ENCODE measurements at regions not wholly inside any gene's neighbourhood (a gene's known extent, or its start where the extent isn't known, plus 50 kb on each side); places are given as distances from the start of the nearest gene placed in this dataset.

DNA sequence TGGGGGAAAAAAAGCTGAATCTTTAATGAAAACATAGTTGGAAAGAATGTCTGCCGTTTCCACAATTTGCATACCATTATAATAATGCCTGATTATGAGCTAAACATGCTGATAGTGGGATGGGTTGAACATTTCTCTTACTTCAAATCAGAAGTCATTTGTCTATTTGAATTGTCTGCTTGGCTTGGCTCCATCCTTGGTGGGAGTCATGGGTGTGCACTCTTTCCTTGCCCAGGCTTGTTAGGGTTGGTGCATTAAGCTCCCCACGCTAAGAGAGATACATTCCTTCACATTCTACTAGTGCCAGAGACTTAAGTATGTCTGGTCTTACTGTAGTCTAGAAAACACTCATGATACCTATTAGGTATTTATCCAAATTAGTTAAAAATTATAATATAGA lies 121.4 kb upstream of the RARB start:
- H3K9ac ChIP-seq (replicated peaks; ENCODE audit: extremely low read depth, insufficient read depth, low read length) = no peak overlapping the region
- no peak overlapping the region for H3K27ac ChIP-seq (ENCODE audit: insufficient read depth, low read depth, low read length)
- no peaks in the 10 kb centered on the region for H3K4me1 ChIP-seq (ENCODE audit: control insufficient read depth, extremely low read depth, insufficient read depth, low read length)
- no peaks in the 10 kb centered on the region for H3K9me3 ChIP-seq (replicated peaks; ENCODE audit: control insufficient read depth, insufficient read depth, low read length)
- H3K9me1 ChIP-seq (replicated peaks; ENCODE audit: control insufficient read depth, extremely low read depth, insufficient read depth, low read length) = no peaks in the 10 kb centered on the region
- TF ChIP-seq JUN (IDR thresholded peaks at IDR 0.05; ENCODE audit: borderline replicate concordance, insufficient read depth, insufficient read length, low read depth) (no peak), FOS (IDR thresholded peaks at IDR 0.05; ENCODE audit: borderline replicate concordance, insufficient read depth, low read length) (no peak), POLR2A (IDR thresholded peaks at IDR 0.05; ENCODE audit: low read depth, low read length) (no peak), EZH2 (IDR thresholded peaks at IDR 0.05; ENCODE audit: borderline replicate concordance, low read depth, low read length, severe bottlenecking) (no peak), MYC (IDR thresholded peaks at IDR 0.05; ENCODE audit: low read depth, low read length) (no peak), GATA2 (IDR thresholded peaks at IDR 0.05; ENCODE audit: insufficient read depth, insufficient read length, low read depth, low read length) (no peak), POLR2AphosphoS5 (IDR thresholded peaks at IDR 0.05; ENCODE audit: insufficient read depth, low read depth, low read length) (no peak)
- TF ChIP-seq, protein P1, sequence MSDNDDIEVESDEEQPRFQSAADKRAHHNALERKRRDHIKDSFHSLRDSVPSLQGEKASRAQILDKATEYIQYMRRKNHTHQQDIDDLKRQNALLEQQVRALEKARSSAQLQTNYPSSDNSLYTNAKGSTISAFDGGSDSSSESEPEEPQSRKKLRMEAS (IDR thresholded peaks at IDR 0.05; ENCODE audit: insufficient read depth, insufficient read length) = no peak
- TF ChIP-seq, protein P2, sequence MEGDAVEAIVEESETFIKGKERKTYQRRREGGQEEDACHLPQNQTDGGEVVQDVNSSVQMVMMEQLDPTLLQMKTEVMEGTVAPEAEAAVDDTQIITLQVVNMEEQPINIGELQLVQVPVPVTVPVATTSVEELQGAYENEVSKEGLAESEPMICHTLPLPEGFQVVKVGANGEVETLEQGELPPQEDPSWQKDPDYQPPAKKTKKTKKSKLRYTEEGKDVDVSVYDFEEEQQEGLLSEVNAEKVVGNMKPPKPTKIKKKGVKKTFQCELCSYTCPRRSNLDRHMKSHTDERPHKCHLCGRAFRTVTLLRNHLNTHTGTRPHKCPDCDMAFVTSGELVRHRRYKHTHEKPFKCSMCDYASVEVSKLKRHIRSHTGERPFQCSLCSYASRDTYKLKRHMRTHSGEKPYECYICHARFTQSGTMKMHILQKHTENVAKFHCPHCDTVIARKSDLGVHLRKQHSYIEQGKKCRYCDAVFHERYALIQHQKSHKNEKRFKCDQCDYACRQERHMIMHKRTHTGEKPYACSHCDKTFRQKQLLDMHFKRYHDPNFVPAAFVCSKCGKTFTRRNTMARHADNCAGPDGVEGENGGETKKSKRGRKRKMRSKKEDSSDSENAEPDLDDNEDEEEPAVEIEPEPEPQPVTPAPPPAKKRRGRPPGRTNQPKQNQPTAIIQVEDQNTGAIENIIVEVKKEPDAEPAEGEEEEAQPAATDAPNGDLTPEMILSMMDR (IDR thresholded peaks at IDR 0.05; ENCODE audit: extremely low read depth in 1 of 2, insufficient read depth in 1 of 2, low read depth in 1 of 2, low read length in 2 of 2) = no peak
- no peak for FAIRE-seq
- peaks cover 0 to 2% of the 10 kb centered on the region in 2 experiments for H3K27me3 ChIP-seq (ENCODE audit: control insufficient read depth in 2 of 2, insufficient read depth in 2 of 2, low read length in 2 of 2)
- no peak for DNase-seq (ENCODE audit: low read depth, low spot score)
- CTCF ChIA-PET = no interaction called here
- intact Hi-C loops (cut with micrococcal nuclease) (no loop called here), dilution Hi-C loops (cut with MboI; ENCODE audit: extremely low pct_ligation_motif_present, low sequenced_read_pairs) (no loop called here)
- POLR2A ChIA-PET = no interaction called here
- BruUV-seq (replicated peaks) = no TSS peak
- H3K79me2 ChIP-seq (ENCODE audit: control insufficient read depth, insufficient read depth, low read length) = no peaks in the 10 kb centered on the region
- H3K36me3 ChIP-seq (ENCODE audit: control insufficient read depth in 2 of 2, extremely low read depth in 1 of 2, insufficient read depth in 2 of 2, low read length in 2 of 2) = no peaks in the 10 kb centered on the region
- H3K4me2 ChIP-seq (ENCODE audit: insufficient read depth, low read length) = no peak overlapping the region
- H2AFZ ChIP-seq (ENCODE audit: low read depth, low read length) = no peak overlapping the region
- H4K20me1 ChIP-seq (replicated peaks; ENCODE audit: control insufficient read depth, extremely low read depth, insufficient read depth, low read length) = no peaks in the 10 kb centered on the region
- no peak overlapping the region for H3K4me3 ChIP-seq (replicated peaks in 1 of 3; ENCODE audit: insufficient read depth in 1 of 3, low read depth in 1 of 3, low read length in 3 of 3)

Data from endothelial cell of umbilical vein (primary cell).